ENCODE measurements at regions not wholly inside any gene's neighbourhood (a gene's known extent, or its start where the extent isn't known, plus 50 kb on each side); places are given as distances from the start of the nearest gene placed in this dataset.
"Not testable (repeated sequence)": the region's sequence is repeated elsewhere in the genome, so short reads cannot be mapped to it uniquely, and the experiment has no call there.

DNA sequence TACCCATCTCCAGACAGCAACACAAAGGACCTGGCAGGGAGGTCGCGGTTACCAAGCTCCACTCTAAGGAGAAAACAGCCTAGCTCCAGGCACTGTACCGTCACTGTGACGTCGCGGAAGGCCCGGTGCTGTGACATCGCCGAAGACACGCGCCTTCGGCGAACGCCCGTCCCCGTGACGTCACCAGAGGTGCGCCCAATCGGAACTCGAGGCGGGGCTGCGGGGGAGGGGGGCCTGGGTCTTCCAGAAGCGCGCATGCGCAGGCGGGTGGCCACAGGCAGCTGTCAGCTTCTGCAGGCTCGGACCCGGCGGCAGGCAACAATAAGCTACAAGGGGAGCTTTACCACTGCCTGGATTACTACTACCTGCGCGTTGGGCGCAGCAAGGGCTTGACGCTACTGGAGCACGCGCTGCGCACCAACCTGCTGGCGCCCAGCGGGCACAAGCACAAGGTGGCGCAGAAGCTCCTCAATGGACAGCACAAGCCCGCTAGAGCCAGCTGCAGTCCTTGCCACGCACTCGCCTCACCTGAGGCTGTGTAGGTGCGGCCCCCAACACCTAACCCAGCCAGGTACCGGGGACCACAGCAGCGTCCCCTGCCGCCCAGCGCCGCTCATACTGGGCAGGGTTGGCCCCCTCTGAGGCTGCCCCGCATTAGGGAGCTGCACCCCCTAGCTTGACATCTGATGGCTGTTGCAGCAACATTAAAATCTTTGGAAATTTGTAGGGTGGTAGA is 208.4 kb downstream of the TPST1 start:
- DNase-seq = peak; percentile 85 to 86

DNA sequence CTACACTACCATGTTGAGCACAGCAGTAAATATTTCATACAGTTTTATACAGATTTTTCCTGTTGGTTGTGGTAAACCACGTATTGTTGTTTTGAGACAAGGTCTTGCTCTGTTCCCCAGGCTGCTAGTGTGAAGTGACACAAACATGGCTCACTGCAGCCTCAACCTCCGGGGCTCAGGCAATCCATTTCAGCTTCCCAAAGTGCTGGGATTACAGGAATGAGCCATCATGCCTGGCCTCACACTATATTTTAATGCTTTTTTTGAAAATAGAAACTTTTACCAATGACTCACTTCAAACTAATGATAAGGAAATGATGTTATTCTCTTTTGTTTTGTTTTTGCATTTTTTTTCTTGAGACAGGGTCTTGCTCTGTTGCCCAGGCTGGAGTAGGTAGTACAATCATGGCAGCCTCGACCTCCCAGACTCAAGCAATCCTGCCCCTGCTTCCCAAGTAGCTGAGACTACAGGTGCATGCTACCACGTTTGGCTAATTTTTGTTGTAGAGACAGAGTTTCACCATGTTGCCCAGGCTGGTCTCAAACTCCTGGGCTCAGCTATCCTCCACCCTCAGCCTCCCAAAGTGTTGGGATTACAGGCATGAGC is 210.6 kb downstream of the TPST1 start:
- no peak for DNase-seq

DNA sequence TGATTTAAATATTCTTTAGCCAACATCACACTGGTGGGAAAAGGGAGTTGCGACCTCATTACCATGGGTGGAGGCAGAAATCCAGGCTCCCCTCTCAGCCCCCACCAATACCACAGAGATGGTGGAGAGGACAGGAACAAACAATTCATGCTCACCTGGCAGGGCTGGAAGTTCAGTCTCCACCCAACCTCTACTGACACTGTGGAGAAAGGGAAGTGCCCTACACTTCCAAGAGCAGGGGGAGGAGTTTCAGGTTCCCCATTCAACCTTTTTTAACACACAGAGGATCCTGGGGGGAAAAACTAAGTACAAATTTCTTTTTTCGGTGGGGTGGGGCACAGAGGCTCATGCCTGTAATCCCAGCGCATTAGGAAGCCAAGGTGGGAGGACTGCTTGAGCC is 210.1 kb upstream of the KCTD7 start:
- no peak for DNase-seq

DNA sequence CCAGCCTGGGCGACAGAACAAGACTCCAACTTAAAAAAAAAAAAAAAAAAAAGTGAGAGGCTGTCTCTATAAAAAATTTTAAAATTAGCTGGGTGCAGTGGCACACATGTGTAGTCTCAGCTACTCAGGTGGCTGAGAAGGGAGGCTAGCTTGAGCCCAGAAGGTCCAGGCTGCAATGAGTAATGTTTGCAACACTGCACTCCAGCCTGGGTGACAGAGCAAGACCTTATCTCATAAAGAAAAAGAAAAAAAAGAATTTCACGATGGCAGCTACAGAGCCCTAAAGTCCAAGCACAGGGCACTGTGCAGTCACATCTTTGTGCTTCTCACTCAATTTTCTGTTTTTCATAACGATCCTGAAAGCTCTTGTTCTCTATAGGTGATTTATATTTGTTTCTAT is 209.5 kb upstream of the KCTD7 start:
- no peak for DNase-seq

DNA sequence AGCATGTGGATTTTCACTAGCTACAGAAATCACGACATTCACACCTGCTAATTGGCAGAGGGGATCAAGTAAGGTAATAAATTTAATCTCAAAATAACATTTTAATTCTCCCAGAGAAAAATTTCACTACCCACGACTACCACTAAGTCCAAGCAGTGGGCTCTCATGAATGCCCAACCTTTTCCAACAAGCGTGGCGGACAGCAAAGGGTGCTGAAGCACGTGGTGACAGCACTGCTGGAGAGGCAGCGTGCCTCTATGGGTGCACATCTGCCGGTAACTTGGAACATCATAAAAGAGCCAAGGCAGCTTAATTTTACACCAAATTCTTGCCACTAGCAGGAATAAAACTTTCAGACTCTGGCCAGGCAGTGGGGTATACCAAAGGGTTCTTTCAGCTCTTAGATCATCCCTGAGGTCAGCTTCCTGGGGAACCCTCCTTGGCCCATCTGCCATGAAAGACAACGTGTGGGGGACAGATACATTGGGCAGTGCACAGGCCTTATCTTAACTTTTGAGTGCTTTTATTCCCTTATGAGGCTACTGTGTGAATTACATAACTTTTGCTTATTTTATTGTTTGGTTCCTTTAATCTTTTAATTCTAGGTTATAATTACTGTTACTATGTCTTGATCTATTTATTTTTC is 206.7 kb upstream of the KCTD7 start:
- no peak for DNase-seq

DNA sequence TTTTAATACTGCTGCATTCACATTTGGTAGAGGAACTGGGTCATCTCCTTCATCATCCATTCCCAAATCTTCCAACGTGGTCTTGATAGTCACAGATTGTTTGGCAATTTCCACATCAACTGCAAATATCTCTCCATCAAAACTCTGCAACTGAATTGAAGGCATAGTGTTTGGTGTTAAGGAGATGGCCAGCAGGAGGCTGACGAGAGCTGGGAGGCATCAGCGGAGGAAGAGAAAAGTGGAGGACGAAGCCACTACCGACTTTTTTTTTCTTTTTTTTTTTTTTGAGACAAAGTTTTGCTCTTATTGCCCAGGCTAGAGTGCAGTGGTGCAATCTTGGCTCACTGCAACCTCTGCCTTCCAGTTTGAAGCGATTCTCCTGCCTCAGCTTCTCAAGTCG is 205.0 kb upstream of the KCTD7 start:
- DNase-seq = no peak

DNA sequence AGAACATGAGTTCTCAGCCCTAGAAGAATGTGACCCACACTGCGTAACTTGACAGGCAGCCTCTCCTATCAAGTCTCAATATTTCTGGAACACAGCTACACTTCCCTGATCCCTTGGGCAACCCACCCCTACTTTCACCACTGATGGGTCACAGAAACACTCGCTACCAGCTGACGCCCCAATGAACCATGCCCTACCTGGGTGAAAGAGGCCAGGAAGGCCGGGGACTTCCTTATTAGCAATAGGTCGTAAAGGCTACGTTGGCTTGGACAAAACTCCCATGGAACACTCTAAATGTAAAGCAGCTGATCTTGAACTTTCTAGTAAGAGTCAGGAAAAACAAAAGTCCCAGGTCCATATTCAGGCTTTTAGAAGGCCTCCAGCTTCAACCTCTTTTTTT is 202.3 kb upstream of the KCTD7 start:
- DNase-seq = no peak

DNA sequence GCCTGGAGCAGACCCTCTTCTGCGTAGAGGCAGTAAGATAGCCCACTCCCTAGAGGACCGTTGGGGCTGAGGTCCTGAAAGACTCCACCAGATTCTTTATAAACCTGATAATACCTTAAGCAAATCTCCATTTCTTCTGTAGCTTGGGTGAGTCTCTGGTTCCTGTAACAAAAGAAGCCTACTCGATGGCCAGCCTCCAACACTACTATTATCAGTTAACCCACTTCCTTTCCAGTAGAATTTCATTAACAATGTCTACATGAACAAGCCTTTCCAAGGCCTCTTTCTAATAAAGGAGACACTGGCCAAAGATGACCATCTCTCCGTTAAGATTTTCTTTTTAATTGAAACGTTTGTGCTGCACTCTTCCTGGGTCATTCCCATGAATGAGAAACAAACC is 201.7 kb upstream of the KCTD7 start:
- no peak for DNase-seq

DNA sequence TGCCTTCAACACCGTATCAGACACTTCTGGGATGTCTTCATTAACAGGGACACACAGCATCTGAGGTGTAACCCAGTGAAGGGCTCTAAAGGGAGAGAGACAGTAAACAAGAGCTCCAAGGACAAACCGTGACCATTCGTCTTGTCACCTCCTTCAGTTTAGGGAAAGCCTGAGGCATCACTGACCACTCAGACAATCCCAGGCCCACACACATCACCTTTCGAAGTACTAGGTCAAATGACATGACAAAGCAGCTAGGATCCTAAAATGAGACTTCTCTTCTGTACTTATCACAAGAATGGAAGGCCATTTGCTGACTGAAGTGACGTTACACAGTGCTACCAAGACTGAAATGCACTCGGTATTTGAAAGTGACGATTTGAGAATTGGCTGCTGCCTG is 200.7 kb upstream of the KCTD7 start:
- no peak for DNase-seq

DNA sequence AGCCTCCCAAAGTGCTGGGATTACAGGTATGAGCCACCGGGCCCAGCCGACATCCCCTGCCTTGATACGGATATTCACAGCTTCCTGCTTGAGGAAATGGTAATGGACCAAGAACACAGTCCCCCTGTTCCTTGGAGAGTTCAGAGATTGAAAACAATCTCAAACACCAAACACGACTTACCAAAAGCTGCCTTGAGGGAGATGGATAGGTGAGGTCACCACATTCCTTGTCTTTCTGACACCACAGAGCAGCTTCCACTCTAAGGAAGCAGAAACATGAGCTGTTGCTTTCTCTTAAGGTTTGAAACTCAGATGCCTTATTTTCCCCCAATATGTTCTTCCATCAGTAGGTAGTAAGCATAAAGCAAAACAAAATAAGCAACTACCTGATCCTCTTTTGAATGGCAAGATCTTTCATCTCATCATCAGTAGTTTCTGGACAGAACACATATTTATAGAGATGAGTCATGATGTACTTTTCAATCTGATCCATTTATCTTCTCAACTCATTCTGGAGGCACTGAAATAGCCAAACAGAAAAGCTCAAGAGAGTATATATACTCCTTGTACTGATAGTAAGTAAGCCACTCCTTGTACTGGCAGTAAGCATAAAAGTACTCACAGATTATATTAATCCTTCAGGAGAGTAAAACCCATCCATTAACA is 199.1 kb upstream of the KCTD7 start:
- DNase-seq = no peak

DNA sequence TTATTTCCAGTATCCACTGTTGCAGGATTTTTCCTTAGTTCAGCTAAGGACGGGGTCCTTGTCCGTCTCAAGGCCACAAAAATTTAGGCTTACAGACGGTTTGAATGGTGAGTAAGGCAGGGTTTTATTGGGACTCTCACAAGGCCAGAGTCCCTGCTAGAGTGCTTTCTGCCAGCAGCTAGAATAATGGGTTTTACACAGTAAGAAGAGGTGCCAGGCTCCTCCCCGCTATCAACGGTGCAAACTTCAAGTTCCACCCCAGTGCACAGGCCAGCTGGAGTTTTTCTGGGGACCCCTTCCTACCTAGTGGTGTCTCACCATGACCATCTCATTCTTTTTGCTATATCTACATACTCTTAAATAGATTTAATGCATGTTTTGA is 198.5 kb upstream of the KCTD7 start:
- DNase-seq = no peak

DNA sequence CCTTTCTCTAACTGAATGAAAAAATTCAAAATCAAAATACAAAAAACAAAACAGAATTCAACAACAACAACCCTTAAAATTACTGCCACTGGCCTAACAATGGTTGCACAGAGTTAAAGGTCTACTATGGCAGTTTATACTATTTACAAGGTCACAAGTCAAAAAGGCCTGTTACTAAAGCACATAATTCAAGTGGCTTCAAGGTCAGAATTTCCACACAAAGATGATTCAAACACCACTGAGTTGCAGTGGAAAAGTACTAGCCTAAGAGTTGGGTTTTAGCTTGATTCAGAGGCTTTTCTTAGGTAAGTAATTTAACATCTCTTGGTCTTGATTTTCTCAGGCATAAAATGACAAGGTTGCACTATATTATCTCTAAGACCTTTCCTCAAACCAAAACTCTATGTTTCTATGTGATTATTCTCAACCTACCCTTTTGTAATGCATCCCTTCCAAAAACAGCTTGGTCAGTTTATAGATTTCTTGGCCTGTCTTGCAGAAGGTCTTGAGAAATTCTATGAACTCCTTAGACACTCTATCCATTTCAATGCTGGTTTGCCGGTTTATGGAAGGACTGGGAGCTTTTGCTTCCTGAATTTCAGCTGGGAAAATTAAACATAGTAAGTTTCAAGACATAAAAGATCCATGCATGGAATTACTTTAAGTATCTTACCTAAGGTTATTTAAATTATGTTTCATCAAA is 189.8 kb upstream of the KCTD7 start:
- DNase-seq = not testable (repeated sequence)

DNA sequence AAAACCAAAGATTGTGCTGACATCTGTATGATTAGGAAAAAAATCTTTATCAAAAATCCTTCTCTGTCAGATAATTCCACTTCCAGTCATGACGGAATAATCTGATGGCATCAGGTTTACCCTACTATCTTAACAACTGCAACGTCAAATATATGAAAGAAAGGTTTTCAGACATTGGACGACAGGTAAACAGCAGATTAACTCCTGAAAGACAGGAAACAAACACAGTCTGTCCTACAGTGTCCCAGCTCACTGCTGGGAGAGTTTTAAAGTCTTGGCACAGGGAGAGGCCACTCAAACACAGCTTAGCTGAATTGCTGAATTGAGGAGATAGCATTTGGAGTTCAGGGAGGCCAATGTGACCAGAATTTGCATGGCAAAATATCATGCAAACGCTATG is 186.3 kb upstream of the KCTD7 start:
- DNase-seq = no peak

DNA sequence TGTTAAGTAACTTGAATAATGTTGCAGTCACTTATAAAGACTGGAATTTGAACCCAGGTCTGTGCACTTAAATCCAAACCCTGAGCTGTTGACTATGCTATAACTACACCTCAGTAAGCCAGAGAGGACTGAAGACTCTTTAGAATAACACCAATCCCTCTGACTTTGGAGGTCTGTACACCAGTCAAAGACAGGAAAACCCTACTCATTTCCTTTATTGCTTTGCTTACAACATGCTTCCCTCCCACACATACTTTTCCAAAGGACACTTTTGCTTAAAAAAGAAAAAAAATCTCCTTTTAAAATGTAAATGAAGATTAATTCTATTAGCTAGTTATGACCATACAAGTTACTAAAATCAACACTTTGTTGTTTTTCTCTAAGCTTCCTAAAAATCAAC is 184.7 kb upstream of the KCTD7 start:
- DNase-seq = no peak

DNA sequence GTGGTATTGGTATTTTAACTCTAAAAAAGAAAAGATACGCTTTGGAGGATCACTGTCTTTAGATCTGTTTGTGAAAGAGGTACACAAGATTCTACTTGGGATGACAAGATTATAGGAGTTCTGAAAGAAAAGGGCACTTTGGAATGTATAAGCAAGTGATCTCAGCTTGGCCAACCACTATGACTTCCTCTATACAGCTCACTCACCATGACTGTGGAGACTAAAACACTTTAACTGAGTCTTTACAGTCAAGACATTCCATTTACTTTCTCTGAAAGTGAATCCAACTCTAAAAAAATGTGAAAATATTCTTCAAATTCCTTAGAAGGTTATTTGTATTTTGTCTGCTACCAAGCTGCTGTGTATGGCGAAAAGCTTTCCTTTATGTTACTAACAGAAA is 181.7 kb upstream of the KCTD7 start:
- not testable (repeated sequence) for DNase-seq

DNA sequence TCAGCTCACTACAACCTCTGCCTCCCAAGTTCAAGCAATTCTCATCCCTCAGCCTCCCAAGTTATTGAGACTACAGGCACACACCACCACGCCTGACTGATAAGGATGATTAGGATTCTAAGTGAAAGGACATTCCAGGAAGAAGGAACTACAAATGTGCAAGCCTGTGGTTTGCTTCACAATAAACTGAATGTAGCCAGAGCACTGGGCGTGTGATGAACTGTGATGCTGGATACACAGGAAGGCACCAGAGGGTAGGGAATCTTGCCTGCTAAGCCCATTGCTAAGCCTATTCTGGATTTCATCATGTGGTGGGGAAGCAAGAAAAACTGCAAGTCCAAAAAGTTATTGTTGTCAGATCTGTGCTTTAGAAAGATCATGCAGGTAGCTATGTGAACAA is 177.9 kb upstream of the KCTD7 start:
- not testable (repeated sequence) for DNase-seq

DNA sequence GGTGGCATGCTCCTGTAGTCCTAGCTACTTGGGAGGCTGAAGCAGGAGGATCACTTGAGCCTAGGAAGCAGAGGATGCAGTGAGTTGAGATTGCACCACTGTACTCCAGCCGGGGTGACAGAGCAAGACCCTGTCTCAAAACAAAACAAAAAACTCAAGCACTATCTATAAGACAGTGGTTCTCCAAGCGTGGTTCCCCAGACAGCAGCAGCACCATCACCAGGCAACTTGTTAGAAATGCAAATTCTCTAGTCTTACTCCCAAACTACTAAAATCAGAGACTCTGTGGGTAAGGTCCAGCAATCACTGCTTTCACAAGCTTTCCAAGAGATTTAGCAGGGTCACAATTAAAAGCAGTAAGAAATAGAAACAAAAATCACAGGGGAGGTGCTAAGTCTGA is 177.0 kb upstream of the KCTD7 start:
- DNase-seq = not testable (repeated sequence)

DNA sequence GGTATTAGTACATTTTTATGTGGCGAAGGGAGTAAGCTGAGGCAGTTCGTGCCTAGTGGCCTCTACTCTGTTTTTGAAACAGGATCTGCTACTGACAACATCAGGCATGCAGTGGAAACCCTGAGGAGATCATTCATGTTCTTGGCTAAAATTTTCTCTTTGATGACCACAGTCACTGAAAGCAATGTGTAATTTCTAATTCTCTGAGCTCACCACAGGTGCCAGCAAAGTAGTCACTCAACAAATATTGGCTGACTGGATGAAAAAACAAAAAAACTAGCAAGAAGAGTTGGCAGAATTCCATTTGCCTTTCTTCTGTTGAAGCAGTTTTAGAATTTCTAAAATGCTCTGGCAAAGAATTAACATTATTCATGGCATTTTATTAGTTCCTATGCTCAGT is 176.5 kb upstream of the KCTD7 start:
- DNase-seq = no peak

DNA sequence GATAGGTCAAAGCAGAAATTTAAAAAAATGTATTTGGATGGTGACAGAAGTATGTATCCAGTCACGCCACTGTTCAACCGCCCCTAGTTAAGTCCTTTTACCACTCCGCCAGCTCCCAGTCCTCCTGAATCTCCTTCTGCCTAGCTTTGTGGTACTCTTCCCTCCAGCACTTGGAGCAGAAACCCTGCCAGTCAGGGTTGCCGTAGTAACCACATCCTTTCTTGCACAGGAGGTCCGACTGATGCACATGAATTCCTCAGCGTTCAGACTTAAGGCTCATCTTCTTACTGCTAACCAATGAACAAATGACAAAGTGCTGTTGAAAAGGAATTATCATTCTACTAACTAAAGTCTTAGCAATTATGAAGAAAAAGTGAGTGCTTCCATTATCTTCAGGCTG is 175.3 kb upstream of the KCTD7 start:
- DNase-seq = no peak

DNA sequence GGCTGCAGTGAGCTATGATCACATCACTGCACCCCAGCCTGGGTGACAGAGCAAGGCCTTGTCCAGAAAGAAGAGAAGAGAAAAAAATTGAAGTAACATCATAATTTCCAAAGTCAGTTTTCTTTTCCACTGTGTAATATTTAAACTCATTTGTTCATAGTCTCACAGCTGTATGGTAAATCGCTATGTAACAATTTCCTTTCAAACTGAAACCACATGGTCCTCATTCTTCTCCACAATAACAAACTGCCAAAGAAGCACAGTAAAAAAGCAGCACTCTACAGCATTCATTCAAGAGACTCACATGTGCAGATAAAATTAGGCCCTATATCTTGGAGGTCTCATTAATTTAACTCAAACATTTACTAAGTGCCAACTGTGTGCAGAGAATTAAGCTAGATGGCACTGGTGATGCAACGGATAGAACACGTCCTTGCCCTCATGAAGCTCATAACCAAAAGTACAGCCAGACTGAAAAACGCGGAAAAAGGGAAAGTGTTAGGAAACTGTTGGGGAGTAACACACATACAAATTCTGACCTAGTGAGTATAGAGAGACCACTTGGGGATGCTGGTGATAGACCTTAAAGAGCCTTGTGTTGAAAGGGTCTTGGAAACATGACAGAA is 174.0 kb upstream of the KCTD7 start:
- DNase-seq = no peak

DNA sequence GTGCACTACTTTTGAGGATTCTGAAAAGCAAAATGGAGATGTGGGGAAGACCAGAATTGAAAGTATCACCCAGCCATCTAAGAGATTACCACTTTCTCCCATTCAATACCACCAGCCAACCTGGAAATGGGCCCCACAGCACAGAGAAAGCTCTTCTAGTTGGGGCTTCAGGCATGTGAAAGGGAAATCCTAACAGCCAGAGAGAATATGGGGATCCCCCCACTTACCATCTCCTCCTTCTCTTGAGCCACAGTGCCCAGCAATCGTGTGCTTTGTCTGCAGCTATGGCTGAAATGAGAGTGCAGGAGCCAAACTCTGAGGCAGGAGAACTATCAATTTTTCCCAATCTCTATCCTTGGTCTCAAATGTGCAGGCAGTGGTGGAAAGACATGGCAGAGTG is 173.2 kb upstream of the KCTD7 start:
- not testable (repeated sequence) for DNase-seq

DNA sequence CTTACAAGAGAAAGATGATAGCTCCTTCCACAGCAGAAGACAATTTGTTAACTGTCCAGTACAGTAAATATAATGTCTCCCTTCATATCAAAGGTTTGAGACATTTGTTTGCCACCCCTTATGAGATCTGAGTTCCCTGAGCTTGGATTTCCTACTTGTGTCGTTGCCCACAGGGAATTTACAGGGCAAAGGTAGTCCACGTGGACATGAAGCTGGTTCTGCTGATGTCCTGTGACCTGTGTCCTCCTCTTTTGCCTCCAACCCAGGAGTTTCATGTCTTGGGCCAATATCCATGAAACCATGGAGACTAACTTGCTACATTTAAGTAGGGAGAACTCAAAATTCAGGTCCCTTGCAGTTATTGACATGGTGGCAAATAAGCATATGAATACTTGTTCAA is 172.2 kb upstream of the KCTD7 start:
- DNase-seq = not testable (repeated sequence)

DNA sequence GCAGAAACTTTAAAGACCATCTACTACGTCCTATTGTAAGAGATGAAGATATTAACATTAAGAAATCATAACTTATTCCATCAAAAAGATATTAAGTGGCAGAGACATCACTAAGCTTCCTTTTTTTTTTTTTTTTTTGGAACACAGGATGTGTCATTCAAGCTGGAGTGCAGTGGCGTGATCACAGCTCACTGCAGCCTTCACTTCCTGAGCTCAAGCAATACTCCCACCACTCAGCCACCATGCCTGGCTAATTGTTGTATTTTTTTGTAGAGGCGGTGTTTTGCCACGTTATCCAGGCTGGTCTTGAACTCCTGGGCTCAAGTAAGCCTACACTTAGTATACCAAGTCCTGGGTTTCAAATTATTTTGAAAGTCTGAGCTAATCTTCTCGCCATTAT is 169.7 kb upstream of the KCTD7 start:
- not testable (repeated sequence) for DNase-seq
